ENCODE measurements at regions not wholly inside any gene's neighbourhood (a gene's known extent, or its start where the extent isn't known, plus 50 kb on each side); places are given as distances from the start of the nearest gene placed in this dataset.

GRCh38 chr18:79600596-79600995 lies 79.0 kb upstream of the CTDP1 start:
- H3K4me2 ChIP-seq (ENCODE audit: low read length) = no peak overlapping the region
- H3K27ac ChIP-seq (ENCODE audit: low read depth, low read length) = no peak overlapping the region
- H3K4me3 ChIP-seq (replicated peaks in 1 of 2; ENCODE audit: low read depth in 1 of 2, low read length in 2 of 2) = no peak overlapping the region
- H3K4me1 ChIP-seq (ENCODE audit: control insufficient read depth in 1 of 2, insufficient read depth in 2 of 2, low read length in 2 of 2) = no peaks in the 10 kb centered on the region
- ChIA-PET POLR2A (no interaction called here), RAD21 (ENCODE audit: low non-redundant PET in 1 of 2, low total read pairs in 2 of 2, uncharacterized antibody in 2 of 2, unreplicated experiment in 2 of 2) (no interaction called here), CTCF (no interaction called here)
- BruUV-seq (replicated peaks) = no TSS peak
- H3K79me2 ChIP-seq (ENCODE audit: insufficient read depth, low read length) = no peaks in the 10 kb centered on the region
- H3K9me2 ChIP-seq (ENCODE audit: insufficient read depth) = no peaks in the 10 kb centered on the region
- TF ChIP-seq CTCF (IDR thresholded peaks at IDR 0.05 in 2 of 3, conservative IDR thresholded peaks at IDR 0.05 in 1 of 3; ENCODE audit: borderline replicate concordance in 1 of 3, insufficient read depth in 1 of 3, low read depth in 2 of 3, low read length in 2 of 3) (no peak), ZBTB33 (IDR thresholded peaks at IDR 0.05; ENCODE audit: extremely low read depth, insufficient replicate concordance, low read length) (no peak), REST (IDR thresholded peaks at IDR 0.05; ENCODE audit: low read depth) (no peak), ZNF274 (IDR thresholded peaks at IDR 0.05; ENCODE audit: low read depth, low read length) (no peak)
- DNase-seq (ENCODE audit: low read depth, low spot score) = no peak
- H3K9ac ChIP-seq (ENCODE audit: low read length) = no peak overlapping the region
- no peaks in the 10 kb centered on the region for H3K36me3 ChIP-seq (ENCODE audit: control insufficient read depth in 1 of 2, insufficient read depth in 2 of 2, low read length in 2 of 2)
- no peaks in the 10 kb centered on the region for H3K9me3 ChIP-seq (ENCODE audit: control insufficient read depth in 1 of 2, insufficient read depth in 1 of 2, low read depth in 1 of 2, low read length in 2 of 2)
- H4K20me1 ChIP-seq (ENCODE audit: insufficient read depth) = no peaks in the 10 kb centered on the region
- H2AFZ ChIP-seq (ENCODE audit: low read depth, low read length, poor library complexity, severe bottlenecking) = no peak overlapping the region
- no peak for ATAC-seq
- intact Hi-C loops (cut with micrococcal nuclease) = no loop called here
- H3K27me3 ChIP-seq (ENCODE audit: insufficient read depth, low read length) = peaks cover 17% of the 10 kb centered on the region
